ENCODE measurements at regions not wholly inside any gene's neighbourhood (a gene's known extent, or its start where the extent isn't known, plus 50 kb on each side); places are given as distances from the start of the nearest gene placed in this dataset.
"Not testable (repeated sequence)": the region's sequence is repeated elsewhere in the genome, so short reads cannot be mapped to it uniquely, and the experiment has no call there.

DNA sequence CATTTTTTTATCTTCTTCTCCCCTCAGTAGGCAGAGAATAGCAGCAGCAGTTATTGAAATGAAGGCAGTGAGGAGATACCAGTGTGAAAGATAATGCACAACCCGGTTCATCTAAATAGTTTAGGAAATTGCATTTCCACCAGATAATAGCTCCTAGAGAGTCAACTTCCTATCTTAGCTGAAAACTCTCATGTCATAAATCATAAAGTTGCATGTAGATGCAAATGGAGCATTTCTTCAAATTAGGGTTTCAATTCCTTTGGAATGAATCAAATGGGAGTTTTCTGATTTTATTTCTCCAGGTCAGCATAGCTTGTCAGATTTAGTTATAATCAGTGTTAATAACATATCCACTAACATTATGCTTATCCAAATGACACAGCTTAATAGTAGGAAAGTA, 335.3 kb downstream of the CNTNAP4 start:
- DNase-seq: no peak

DNA sequence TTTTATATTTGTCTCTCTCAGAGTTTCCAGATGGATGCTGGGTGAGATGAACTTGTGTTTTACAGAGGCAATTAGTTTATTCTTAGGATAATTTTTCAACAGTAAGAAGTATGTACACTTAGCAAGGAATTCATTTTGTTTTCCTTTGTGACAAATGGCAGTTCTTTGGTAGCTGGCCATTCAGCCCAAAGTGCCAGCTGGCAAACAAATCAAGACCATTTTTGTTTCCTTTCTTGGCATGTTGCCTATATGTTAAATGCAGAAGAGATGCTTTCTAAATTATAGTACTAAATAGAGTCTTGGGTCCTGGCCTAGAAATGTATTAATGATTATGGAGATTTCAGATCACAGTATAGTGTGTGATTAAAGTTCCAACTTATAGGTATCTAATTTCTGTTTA, 337.1 kb downstream of the CNTNAP4 start:
- DNase-seq: no peak

DNA sequence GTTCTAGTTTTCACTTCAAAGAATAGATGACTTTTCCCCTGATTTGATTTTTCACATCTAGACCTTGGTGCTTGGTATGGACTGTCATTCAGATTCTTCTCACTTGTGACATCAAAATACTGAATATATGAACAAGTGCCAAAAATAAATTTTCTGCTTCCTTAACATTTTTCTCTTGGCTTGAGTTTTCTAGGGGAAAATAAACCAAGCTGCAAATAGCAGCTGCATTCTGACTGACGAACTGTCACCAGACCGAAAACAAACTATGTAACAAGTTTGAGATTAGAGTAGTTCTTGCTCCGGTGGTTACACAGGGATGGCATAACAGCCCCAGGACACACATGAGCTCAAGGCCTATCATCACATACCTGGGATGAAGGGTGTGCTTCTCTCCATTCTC, 345.7 kb downstream of the CNTNAP4 start:
- no peak for DNase-seq

GRCh38 chr16:76634847-76635697, 357.9 kb downstream of the CNTNAP4 start:
- DNase-seq: no peak

GRCh38 chr16:76639685-76640289, 362.6 kb downstream of the CNTNAP4 start:
- DNase-seq: no peak

DNA sequence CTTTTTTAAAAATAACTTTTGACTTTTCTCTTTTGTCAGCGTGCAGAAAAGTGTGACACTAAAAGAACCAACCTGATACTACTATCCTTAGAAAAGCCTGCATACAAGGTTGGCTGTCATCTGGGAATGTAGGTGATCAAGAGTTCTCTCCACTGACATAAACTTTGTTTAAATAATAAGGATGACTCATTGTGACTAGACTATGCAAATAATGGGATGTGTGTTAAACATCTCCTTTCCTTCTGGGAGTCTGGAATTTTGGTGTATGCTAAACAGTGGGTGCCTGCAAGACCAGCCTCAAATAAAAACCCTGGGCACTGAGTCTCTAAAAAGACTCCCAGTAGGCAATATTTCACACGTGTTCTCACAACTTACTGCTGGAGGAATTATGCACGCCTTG, 373.4 kb downstream of the CNTNAP4 start:
- no peak for DNase-seq

GRCh38 chr16:76653390-76654026, 376.3 kb downstream of the CNTNAP4 start:
- DNase-seq: peak; percentile 3

GRCh38 chr16:76654088-76654820, 377.1 kb downstream of the CNTNAP4 start:
- no peak for DNase-seq

DNA sequence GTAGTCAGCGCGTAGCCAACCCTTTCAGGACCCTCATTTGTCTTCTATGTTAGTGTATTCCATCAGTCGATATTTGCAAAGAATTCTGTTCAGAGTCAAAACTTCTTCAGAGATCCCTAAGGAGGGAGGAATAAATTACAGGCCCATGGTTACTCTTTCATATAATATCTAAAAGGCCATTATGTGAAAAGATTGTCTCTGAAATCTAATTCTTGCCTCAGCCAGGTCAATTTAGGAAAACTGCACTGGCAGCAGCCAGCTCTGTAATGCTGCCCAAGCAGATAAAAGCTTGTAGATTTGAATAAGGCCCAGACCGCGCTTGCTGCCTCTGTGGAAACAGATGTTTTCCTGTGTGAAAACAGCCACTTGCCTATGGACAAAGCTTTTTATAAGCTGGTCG, 379.8 kb downstream of the CNTNAP4 start:
- DNase-seq: no peak

DNA sequence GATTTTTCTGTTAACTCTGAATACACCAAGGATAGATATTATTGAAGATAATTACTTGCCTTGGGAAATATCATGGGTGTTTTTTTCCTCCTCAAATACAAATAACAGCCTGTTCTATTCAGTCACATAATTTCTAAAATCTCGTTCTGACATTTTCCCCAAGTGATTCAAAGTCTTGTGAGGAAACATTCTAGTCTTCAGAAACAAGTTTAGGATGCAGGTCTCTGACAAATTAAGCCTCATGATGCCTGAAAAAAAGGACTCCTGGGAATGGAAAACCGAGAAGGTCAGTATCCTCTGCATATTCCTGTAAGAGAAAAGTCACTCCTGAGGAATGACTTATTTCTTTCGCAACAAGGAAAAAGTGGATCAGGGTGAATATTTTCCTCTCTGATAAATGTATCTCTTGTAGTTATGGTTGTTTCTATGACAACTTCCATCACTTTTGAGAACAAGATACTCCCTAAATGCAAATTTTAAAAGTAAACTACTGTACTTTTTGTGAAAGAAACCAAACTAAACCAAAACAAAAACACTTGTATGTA, 384.6 kb downstream of the CNTNAP4 start:
- DNase-seq: no peak

DNA sequence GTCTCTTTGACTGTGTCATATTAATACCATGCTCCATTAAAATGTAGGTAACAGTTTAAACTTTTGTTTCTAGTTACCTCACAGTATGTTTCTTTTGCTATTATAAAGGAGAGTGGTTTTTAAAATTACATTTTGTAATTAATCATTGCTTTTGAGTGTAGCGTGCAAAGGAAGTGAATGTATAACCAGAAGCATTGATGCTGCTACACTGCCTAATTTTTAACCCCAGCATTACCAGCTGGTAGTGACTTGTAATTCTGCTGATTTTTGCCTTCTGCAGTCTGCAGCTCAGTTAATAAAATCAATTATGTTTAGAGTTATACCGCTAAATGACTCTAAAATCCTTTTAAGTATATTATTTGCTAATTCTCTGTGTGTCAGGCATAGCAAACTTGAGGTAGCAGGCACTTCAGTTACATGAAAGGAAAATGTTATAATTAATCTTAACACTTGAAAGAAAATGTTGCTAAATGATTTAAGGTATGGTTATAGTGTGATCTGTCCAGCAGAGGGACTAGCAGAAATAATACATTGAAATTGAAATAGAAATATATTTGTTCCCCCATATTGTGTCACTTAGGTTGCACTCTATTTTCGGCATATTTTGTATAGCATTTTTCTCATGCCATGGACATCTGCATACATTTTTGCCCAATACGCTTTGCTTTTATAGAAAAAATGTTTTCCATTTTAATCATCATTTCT, 388.5 kb downstream of the CNTNAP4 start:
- DNase-seq: no peak

GRCh38 chr16:76668207-76668725, 391.1 kb downstream of the CNTNAP4 start:
- DNase-seq: no peak

- DNase-seq: no peak
Observed at GRCh38 chr16:76669288-76669687, 392.1 kb downstream of the CNTNAP4 start.

DNA sequence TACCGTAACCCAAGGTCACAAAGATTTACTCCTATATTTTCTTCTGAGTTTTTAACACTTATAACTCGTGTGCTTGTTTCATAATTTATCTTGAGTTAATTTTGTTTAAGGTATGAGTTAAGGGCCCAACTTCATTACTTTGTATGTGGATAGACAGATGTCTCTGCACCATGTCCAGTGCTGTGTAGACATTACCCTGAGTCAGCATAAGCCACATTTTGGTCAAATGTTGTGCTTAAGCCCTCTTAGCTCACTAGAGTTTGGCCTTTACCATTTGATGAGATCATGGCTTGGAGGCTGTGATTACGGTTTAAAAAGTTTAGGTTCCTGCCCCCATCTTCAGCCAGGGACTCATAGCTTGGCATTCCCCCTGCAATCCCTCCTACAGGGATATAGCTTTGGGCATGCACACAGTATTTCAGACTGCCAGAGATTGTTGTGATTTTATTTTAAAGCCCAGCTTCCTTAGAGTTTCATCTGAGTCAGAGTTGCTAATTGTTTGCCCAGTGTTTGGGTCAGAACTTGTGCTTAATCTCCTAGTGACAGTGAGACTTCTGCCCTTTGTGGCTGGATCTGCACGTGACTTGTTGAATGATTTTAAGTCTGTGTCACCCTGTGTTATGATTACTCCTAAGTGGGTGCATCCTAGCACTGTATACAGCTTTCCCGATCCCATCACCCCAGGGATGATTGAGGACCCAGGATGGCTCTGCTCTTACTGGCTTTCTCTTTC, 393.1 kb downstream of the CNTNAP4 start:
- no peak for DNase-seq

- DNase-seq: no peak
Observed at GRCh38 chr16:76676356-76676755, 399.2 kb downstream of the CNTNAP4 start.

DNA sequence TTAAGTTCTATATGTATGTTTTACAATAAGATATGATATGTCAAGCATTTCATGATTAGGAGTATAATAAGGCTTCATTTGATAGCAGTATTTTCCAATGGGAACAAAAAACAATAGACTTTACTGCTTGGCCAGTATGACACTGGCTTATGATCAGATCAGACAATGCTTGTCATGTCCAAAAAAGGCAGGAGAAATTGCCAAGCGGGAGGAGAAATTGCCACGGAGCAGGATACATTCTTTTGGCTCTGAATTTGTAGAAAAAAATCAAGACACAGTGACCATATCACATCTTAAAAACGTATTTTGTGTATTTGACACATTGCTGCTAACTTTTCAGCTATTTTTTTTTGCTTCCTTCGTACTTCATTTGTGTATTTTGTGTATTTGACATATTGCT, 404.1 kb downstream of the CNTNAP4 start:
- no peak for DNase-seq

GRCh38 chr16:76683051-76683450, 405.9 kb downstream of the CNTNAP4 start:
- DNase-seq: no peak

GRCh38 chr16:76696876-76697275, 419.7 kb downstream of the CNTNAP4 start:
- DNase-seq: peak; percentile 19

GRCh38 chr16:76705892-76706291, 428.7 kb downstream of the CNTNAP4 start:
- no peak for DNase-seq

DNA sequence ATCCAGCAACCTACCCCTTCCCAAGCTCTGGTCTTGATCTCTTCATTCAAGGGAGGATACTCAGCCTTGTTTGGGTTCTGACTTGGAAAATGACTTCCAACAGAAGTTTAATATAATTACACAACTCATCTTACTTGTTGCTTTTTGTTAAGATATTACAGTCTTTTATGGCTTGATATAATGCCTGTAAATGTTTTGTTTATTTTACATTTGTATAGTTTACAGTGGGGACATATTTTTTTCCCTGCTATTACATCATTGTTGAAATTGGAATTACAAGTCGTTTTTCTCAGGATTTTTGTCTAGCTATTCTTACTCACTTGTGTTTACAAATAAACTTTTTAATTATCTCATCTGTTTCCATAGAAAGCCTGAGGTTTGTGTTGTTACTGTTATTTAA, 436.0 kb downstream of the CNTNAP4 start:
- DNase-seq: no peak

DNA sequence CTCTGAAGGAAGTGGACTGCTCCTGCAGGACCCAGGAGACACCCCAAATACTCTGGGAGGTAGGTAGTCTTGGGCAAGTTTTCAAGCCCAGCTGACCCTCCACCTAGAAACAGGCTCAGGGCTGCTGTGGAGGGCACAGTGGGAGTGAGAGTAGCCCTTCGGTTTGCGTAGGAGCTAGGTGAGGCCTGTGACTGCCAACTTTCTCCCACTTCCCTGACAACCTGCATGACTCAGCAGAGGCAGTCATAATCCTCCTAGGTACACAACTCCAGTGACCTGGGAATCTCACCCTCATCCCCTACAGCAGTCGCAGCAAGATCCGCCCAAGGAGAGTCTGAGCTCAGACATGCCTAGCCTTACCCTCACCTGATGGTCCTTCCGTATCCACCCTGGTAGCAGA, 439.1 kb downstream of the CNTNAP4 start:
- not testable (repeated sequence) for DNase-seq

Measured in occipital lobe (tissue), 1 donor.